HEK293T (cell line): ENCODE measurements at regions not wholly inside any gene's neighbourhood (a gene's known extent, or its start where the extent isn't known, plus 50 kb on each side); places are given as distances from the start of the nearest gene placed in this dataset.

Experiments used
- ARNT ChIP-seq: fragments of 450-650 bp; IDR thresholded peaks from 2 replicates; pipeline ENCODE4 v1.6.1; 2017; ENCODE audit warnings: mild to moderate bottlenecking
- BHLHE40 ChIP-seq: fragments of 450-650 bp; IDR thresholded peaks from 2 replicates; pipeline ENCODE4 v1.6.1; 2016; ENCODE audit warnings: mild to moderate bottlenecking, moderate library complexity, borderline replicate concordance
- FOXA1 ChIP-seq: fragments of 450-650 bp; IDR thresholded peaks from 2 replicates; pipeline ENCODE4 v1.6.1; 2016; ENCODE audit warnings: mild to moderate bottlenecking
- HDGF ChIP-seq: fragments of 450-650 bp; IDR thresholded peaks from 2 replicates; pipeline ENCODE4 v1.6.1; 2017; ENCODE audit warnings: antibody characterized with exemption, borderline replicate concordance
- L3MBTL2 ChIP-seq: fragments of 450-650 bp; conservative IDR thresholded peaks from 2 replicates; pipeline ENCODE4 v1.6.1; 2016; ENCODE audit warnings: mild to moderate bottlenecking
- SP1 ChIP-seq: fragments of 450-650 bp; IDR thresholded peaks from 2 replicates; pipeline ENCODE4 v1.6.1; 2017
- SUZ12 ChIP-seq: fragments of 450-650 bp; IDR thresholded peaks from 2 replicates; pipeline ENCODE4 v1.6.1; 2016; ENCODE audit warnings: mild to moderate bottlenecking
- ZNF384 ChIP-seq: fragments of 450-650 bp; IDR thresholded peaks from 2 replicates; pipeline ENCODE4 v1.6.1; 2016
- TF ChIP-seq, protein P1 (sequence below): fragments of 450-650 bp; IDR thresholded peaks from 2 replicates; pipeline ENCODE4 v1.6.1; 2016

GRCh38 chr5:174951151-174951780 lies 226.9 kb downstream of the MSX2 start:
- TF ChIP-seq HDGF (no peak), L3MBTL2 (no peak), SUZ12 (no peak), ARNT (no peak), SP1 (no peak), ZNF384 (no peak), BHLHE40 (no peak), FOXA1 (no peak)
- TF ChIP-seq, protein P1, sequence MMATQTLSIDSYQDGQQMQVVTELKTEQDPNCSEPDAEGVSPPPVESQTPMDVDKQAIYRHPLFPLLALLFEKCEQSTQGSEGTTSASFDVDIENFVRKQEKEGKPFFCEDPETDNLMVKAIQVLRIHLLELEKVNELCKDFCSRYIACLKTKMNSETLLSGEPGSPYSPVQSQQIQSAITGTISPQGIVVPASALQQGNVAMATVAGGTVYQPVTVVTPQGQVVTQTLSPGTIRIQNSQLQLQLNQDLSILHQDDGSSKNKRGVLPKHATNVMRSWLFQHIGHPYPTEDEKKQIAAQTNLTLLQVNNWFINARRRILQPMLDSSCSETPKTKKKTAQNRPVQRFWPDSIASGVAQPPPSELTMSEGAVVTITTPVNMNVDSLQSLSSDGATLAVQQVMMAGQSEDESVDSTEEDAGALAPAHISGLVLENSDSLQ, result no peak
